Adrenal gland (tissue), 9 donors: ENCODE measurements at regions not wholly inside any gene's neighbourhood (a gene's known extent, or its start where the extent isn't known, plus 50 kb on each side); places are given as distances from the start of the nearest gene placed in this dataset.

Experiments
- DNase-seq, 7 donors: peaks; one replicate each; pipeline ENCODE4 v3.0.0-alpha.2; 2019 to 2020
- H3K27ac ChIP-seq, 5 donors: fragments of 200-600 bp; sonication (generic) in 4 of 5; 1 replicate in 3 of 5; 2 replicates in 2 of 5; pipeline versions ENCODE4 v1.5.1 to v1.8.0; 2016 to 2020; ENCODE audit warnings: mild to moderate bottlenecking in 1 of 5
- H3K27me3 ChIP-seq: fragments of 200-600 bp; 2 replicates; pipeline ENCODE4 v1.8.0; 2021
- H3K36me3 ChIP-seq, 2 donors: fragments of 200-600 bp; replicated peaks in 1 of 2; 1 replicate in 1 of 2; 2 replicates in 1 of 2; pipeline versions ENCODE4 v1.5.1 to v1.8.0; 2018 to 2022
- H3K4me1 ChIP-seq, 2 donors: fragments of 200-600 bp; replicated peaks in 1 of 2; 1 replicate in 1 of 2; 2 replicates in 1 of 2; pipeline versions ENCODE4 v1.5.1 to v1.8.0; 2018 to 2021
- H3K4me3 ChIP-seq, 4 donors: fragments of 200-600 bp; sonication (generic) in 3 of 4; one replicate each; pipeline ENCODE4 v1.5.1; 2016 to 2018
- H3K9me3 ChIP-seq, 3 donors: fragments of 200-600 bp; sonication (generic) in 1 of 3; replicated peaks in 1 of 3; 1 replicate in 2 of 3; 2 replicates in 1 of 3; pipeline versions ENCODE4 v1.5.1 to v1.8.0; 2016 to 2021
- CTCF ChIP-seq, 6 experiments: fragments of 450-650 bp in 4 of 6; fragments of 200-600 bp in 2 of 6; sonication (generic) in 1 of 6; IDR thresholded peaks; 1 replicate in 5 of 6; 2 replicates in 1 of 6; pipeline versions ENCODE4 v1.5.1 to v1.8.0; 2016 to 2021; ENCODE audit warnings: antibody characterized with exemption in 6 of 6, mild to moderate bottlenecking in 2 of 6, moderate library complexity in 1 of 6
- POLR2A ChIP-seq, 2 donors: fragments of 450-650 bp; IDR thresholded peaks; one replicate each; pipeline ENCODE4 v1.6.1; 2017; ENCODE audit warnings: antibody characterized with exemption in 2 of 2, mild to moderate bottlenecking in 2 of 2, moderate library complexity in 1 of 2
- WGBS, 4 donors: extraction: QIAGEN DNeasy Blood & Tissue Kit in 2 of 4; methylation state at CpG; one replicate each; pipeline versions ENCODE4 v1.1.5 to v1.1.7; 2013 to 2017; 5-methylcytosine and 5-hydroxymethylcytosine counted together
- intact Hi-C, 2 donors: fragments of 100-400 bp; cut with DNase I; formaldehyde crosslinking; loops; one replicate each; pipeline versions ENCODE4 v1.14.1 to v1.15.0; 2022 to 2023
- donor health status: healthy with polysubstance abuse.
- donor health status: Bipolar disorder and iron deficiency.
- donor health status: DM: yes; HTN: yes; CAD: no.
- donor health status: DM: no; HTN: no; CAD: no.
- donor health status: DM: no; HTN: no; CAD: no.

- no peak for DNase-seq
- no peaks in the 10 kb centered on the region for H3K27me3 ChIP-seq
- H3K4me1 ChIP-seq: no peaks in the 10 kb centered on the region
- TF ChIP-seq POLR2A (IDR thresholded peaks at IDR 0.05): no peak
- no peak for TF ChIP-seq CTCF (IDR thresholded peaks at IDR 0.05)
- 63 to 80% (median 70%) methylated on average over 2 of the region's 2 CpGs for WGBS, 4 donors
- H3K9me3 ChIP-seq: no peaks in the 10 kb centered on the region
- H3K27ac ChIP-seq: no peak overlapping the region
- H3K4me3 ChIP-seq: no peak overlapping the region
- intact Hi-C loops: no loop called here
- no peaks in the 10 kb centered on the region for H3K36me3 ChIP-seq
Observed at GRCh38 chr13:79990048-79990447, 350.9 kb downstream of the SPRY2 start.

DNA sequence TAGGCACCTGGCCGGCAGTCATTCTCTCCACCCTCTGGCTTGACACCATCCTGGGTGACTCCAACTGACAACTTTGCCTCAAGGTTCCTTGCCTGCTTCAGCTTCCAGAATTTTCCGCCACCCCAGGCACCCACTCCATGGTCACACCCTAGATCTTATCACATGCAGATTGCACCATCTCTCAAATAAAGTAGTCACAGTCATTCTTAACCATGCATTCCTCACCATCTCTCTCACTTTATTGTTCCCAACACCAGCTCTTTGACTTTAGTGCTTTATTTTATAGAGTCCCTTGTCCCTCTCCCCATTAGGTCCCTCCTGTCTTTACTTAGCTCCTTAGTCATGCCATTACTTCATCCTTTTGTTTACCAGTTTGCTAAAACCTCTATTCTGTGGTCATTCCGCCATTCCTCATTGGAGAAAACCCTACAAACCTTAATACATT, 351.7 kb downstream of the SPRY2 start:
- H3K27me3 ChIP-seq: no peaks in the 10 kb centered on the region
- H3K4me3 ChIP-seq: no peak overlapping the region
- no peak for TF ChIP-seq POLR2A (IDR thresholded peaks at IDR 0.05)
- no peak for TF ChIP-seq CTCF (IDR thresholded peaks at IDR 0.05)
- H3K27ac ChIP-seq: no peak overlapping the region
- intact Hi-C loops: no loop called here
- 81 to 91% (median 89%) methylated on average over 3 of the region's 3 CpGs for WGBS, 4 donors
- no peaks in the 10 kb centered on the region for H3K9me3 ChIP-seq
- no peak for DNase-seq
- no peaks in the 10 kb centered on the region for H3K36me3 ChIP-seq
- no peaks in the 10 kb centered on the region for H3K4me1 ChIP-seq

DNA sequence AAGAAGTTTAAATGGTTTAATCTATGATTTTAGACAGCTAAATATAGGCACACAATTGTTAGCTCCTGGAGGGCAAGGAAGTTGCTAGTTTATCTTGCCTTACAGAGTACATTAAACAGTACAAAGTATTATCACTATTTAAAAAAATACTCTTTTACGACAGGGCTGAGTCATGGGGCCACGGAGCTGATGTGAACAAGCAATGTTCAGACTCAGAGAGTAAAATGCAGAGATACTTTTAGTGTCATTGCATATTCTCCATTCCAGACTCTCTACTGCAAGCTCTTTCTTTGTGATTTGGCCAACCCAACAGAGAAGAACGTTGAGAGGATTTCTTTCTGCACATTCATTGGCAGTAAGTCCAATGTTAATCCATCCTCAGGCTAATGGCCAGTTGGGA, 352.4 kb downstream of the SPRY2 start:
- no peaks in the 10 kb centered on the region for H3K27me3 ChIP-seq
- no peak overlapping the region for H3K4me3 ChIP-seq
- H3K36me3 ChIP-seq: no peaks in the 10 kb centered on the region
- intact Hi-C loops: no loop called here
- H3K9me3 ChIP-seq: no peaks in the 10 kb centered on the region
- DNase-seq: no peak
- TF ChIP-seq CTCF (IDR thresholded peaks at IDR 0.05): no peak
- TF ChIP-seq POLR2A (IDR thresholded peaks at IDR 0.05): no peak
- 56 to 68% (median 64%) methylated on average over 3 of the region's 3 CpGs for WGBS, 4 donors
- H3K27ac ChIP-seq: no peak overlapping the region
- no peaks in the 10 kb centered on the region for H3K4me1 ChIP-seq

DNA sequence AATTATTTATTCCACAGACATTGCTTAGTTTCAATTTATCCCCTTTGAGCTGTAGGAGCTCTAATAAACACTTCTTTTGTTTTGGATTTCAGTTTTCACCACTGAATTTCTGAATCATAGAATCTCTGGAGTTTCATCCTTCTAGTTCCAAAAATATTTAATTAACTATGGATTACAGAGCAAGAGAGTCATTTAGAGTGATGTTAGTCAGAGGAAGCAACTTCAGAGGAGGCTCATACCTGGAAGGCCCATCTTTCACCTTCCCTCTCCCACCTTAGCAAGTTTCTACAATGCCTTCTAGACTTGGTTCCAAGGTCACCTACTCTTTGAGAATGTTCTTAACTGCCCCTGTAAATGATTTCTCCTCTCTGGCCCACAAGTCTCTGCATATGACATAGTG, 353.2 kb downstream of the SPRY2 start:
- no peaks in the 10 kb centered on the region for H3K27me3 ChIP-seq
- H3K9me3 ChIP-seq: no peaks in the 10 kb centered on the region
- H3K4me1 ChIP-seq: no peaks in the 10 kb centered on the region
- no peak overlapping the region for H3K4me3 ChIP-seq
- intact Hi-C loops: no loop called here
- no peaks in the 10 kb centered on the region for H3K36me3 ChIP-seq
- no peak for TF ChIP-seq CTCF (IDR thresholded peaks at IDR 0.05)
- no peak for TF ChIP-seq POLR2A (IDR thresholded peaks at IDR 0.05)
- DNase-seq: no peak
- H3K27ac ChIP-seq: no peak overlapping the region
